ENCODE measurements at regions not wholly inside any gene's neighbourhood (a gene's known extent, or its start where the extent isn't known, plus 50 kb on each side); places are given as distances from the start of the nearest gene placed in this dataset.

DNA sequence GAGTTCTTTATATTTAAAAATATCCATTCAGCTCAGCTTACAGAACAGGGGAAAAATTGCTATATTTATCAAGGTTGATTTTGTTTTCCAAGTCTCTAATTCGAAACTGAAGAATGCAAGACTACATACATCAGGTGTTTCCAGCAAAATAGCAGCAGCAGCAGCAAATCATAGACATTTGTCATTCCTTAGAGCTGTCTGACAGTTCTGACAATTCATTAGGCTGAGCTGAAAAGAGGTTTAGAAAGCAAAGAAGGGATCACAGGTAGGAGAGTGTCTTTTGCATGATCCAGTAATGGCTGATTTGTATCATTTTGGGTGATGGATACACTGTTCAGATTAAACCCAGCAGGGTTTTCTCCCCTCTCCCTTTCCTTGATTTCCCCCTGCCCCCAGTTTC lies 545.7 kb downstream of the MCTP2 start:
- Histone ChIP-seq H3K4me2 (no peak overlapping the region), H3K36me3 (replicated peaks in 1 of 2; ENCODE audit: control insufficient read depth in 1 of 2, insufficient read depth in 2 of 2, low read length in 1 of 2) (no peaks in the 10 kb centered on the region), H3K9me2 (no peaks in the 10 kb centered on the region), H3K27me3 (ENCODE audit: insufficient read depth) (no peaks in the 10 kb centered on the region), H3K4me1 (ENCODE audit: control insufficient read depth in 1 of 2, insufficient read depth in 2 of 2, low read depth in 1 of 2, low read length in 1 of 2) (no peaks in the 10 kb centered on the region), H3F3A (replicated peaks; ENCODE audit: insufficient read depth) (no peaks in the 10 kb centered on the region), H3K4me3 (ENCODE audit: low read depth in 2 of 2, low read length in 1 of 2) (no peak overlapping the region), H3K79me2 (ENCODE audit: insufficient read depth) (no peaks in the 10 kb centered on the region), H3K9ac (no peak overlapping the region), H4K20me1 (ENCODE audit: insufficient read depth) (no peaks in the 10 kb centered on the region), H2AFZ (ENCODE audit: low read depth) (no peak overlapping the region), H3K9me3 (no peaks in the 10 kb centered on the region), H3K27ac (ENCODE audit: low read depth in 2 of 2, low read length in 1 of 2) (no peak overlapping the region)
- ChIA-PET CTCF (no interaction called here), POLR2A (no interaction called here)
- no peak for DNase-seq
- 3% methylated on average over 1 of the region's 1 CpG for WGBS (ENCODE audit: low lambda C conversion rate)
- no peak for TF ChIP-seq RXRA (IDR thresholded peaks at IDR 0.05; ENCODE audit: borderline replicate concordance, low read depth)
- TF ChIP-seq NFIC (IDR thresholded peaks at IDR 0.05; ENCODE audit: borderline replicate concordance), result no peak
- TF ChIP-seq, protein P1, sequence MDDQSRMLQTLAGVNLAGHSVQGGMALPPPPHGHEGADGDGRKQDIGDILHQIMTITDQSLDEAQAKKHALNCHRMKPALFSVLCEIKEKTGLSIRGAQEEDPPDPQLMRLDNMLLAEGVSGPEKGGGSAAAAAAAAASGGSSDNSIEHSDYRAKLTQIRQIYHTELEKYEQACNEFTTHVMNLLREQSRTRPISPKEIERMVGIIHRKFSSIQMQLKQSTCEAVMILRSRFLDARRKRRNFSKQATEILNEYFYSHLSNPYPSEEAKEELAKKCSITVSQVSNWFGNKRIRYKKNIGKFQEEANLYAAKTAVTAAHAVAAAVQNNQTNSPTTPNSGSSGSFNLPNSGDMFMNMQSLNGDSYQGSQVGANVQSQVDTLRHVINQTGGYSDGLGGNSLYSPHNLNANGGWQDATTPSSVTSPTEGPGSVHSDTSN (IDR thresholded peaks at IDR 0.05), result no peak
- TF ChIP-seq, protein P2, sequence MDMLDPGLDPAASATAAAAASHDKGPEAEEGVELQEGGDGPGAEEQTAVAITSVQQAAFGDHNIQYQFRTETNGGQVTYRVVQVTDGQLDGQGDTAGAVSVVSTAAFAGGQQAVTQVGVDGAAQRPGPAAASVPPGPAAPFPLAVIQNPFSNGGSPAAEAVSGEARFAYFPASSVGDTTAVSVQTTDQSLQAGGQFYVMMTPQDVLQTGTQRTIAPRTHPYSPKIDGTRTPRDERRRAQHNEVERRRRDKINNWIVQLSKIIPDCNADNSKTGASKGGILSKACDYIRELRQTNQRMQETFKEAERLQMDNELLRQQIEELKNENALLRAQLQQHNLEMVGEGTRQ (IDR thresholded peaks at IDR 0.05; ENCODE audit: borderline replicate concordance, low read depth, low read length), result no peak
- no peak for TF ChIP-seq FOSL2 (IDR thresholded peaks at IDR 0.05; ENCODE audit: borderline replicate concordance, low read depth)
- no peak for TF ChIP-seq RFX5 (IDR thresholded peaks at IDR 0.05; ENCODE audit: low read length)
- no peak for TF ChIP-seq EZH2phosphoT487 (IDR thresholded peaks at IDR 0.05; ENCODE audit: borderline replicate concordance, low read depth)
- TF ChIP-seq MXI1 (IDR thresholded peaks at IDR 0.05; ENCODE audit: low read depth, low read length), result no peak
- TF ChIP-seq, protein P3, sequence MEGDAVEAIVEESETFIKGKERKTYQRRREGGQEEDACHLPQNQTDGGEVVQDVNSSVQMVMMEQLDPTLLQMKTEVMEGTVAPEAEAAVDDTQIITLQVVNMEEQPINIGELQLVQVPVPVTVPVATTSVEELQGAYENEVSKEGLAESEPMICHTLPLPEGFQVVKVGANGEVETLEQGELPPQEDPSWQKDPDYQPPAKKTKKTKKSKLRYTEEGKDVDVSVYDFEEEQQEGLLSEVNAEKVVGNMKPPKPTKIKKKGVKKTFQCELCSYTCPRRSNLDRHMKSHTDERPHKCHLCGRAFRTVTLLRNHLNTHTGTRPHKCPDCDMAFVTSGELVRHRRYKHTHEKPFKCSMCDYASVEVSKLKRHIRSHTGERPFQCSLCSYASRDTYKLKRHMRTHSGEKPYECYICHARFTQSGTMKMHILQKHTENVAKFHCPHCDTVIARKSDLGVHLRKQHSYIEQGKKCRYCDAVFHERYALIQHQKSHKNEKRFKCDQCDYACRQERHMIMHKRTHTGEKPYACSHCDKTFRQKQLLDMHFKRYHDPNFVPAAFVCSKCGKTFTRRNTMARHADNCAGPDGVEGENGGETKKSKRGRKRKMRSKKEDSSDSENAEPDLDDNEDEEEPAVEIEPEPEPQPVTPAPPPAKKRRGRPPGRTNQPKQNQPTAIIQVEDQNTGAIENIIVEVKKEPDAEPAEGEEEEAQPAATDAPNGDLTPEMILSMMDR (IDR thresholded peaks at IDR 0.05), result no peak

DNA sequence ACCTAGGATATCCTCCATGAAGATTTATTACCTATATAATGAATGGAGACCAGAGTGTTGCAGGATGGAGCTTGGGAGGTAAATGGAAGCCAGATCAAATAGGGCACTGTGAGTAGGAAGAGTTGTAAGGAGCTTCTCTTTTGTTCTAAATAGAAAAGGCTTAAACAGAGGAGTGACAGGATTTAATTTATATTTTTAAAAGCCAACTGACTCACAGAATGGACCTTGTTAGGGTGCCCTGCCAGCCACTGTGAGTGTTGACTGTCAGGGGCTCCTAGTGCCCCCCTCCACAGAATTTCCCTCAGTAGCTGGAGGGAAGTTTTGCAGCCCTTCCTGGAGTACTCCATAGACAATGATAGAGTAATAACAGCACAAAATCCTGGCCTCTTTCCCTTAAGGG lies 547.5 kb downstream of the MCTP2 start:
- Histone ChIP-seq H3F3A (replicated peaks; ENCODE audit: insufficient read depth) (no peaks in the 10 kb centered on the region), H3K27me3 (ENCODE audit: insufficient read depth) (no peaks in the 10 kb centered on the region), H3K9ac (no peak overlapping the region), H3K4me1 (ENCODE audit: control insufficient read depth in 1 of 2, insufficient read depth in 2 of 2, low read depth in 1 of 2, low read length in 1 of 2) (no peaks in the 10 kb centered on the region), H3K4me3 (ENCODE audit: low read depth in 2 of 2, low read length in 1 of 2) (no peak overlapping the region), H3K27ac (ENCODE audit: low read depth in 2 of 2, low read length in 1 of 2) (no peak overlapping the region), H2AFZ (ENCODE audit: low read depth) (no peak overlapping the region), H4K20me1 (ENCODE audit: insufficient read depth) (no peaks in the 10 kb centered on the region), H3K79me2 (ENCODE audit: insufficient read depth) (no peaks in the 10 kb centered on the region), H3K9me2 (no peaks in the 10 kb centered on the region), H3K4me2 (no peak overlapping the region), H3K9me3 (peaks cover 4% of the 10 kb centered on the region; the same call in 1 of the 2 replicates), H3K36me3 (replicated peaks in 1 of 2; ENCODE audit: control insufficient read depth in 1 of 2, insufficient read depth in 2 of 2, low read length in 1 of 2) (no peaks in the 10 kb centered on the region)
- no peak for DNase-seq
- ChIA-PET POLR2A (no interaction called here), CTCF (no interaction called here)
- TF ChIP-seq RCOR1 (IDR thresholded peaks at IDR 0.05; ENCODE audit: low read length), result no peak
- no peak for TF ChIP-seq POLR2AphosphoS5 (IDR thresholded peaks at IDR 0.05; ENCODE audit: low read depth, low read length)
- TF ChIP-seq FOSL2 (IDR thresholded peaks at IDR 0.05; ENCODE audit: borderline replicate concordance, low read depth), result no peak
- TF ChIP-seq, protein P4, sequence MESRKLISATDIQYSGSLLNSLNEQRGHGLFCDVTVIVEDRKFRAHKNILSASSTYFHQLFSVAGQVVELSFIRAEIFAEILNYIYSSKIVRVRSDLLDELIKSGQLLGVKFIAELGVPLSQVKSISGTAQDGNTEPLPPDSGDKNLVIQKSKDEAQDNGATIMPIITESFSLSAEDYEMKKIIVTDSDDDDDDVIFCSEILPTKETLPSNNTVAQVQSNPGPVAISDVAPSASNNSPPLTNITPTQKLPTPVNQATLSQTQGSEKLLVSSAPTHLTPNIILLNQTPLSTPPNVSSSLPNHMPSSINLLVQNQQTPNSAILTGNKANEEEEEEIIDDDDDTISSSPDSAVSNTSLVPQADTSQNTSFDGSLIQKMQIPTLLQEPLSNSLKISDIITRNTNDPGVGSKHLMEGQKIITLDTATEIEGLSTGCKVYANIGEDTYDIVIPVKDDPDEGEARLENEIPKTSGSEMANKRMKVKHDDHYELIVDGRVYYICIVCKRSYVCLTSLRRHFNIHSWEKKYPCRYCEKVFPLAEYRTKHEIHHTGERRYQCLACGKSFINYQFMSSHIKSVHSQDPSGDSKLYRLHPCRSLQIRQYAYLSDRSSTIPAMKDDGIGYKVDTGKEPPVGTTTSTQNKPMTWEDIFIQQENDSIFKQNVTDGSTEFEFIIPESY (IDR thresholded peaks at IDR 0.05; ENCODE audit: borderline replicate concordance, low read depth), result no peak
- no peak for TF ChIP-seq MEF2A (IDR thresholded peaks at IDR 0.05; ENCODE audit: borderline replicate concordance, low read depth)
- TF ChIP-seq, protein P2 (IDR thresholded peaks at IDR 0.05; ENCODE audit: borderline replicate concordance, low read depth, low read length), result no peak
- no peak for TF ChIP-seq TAF1 (IDR thresholded peaks at IDR 0.05; ENCODE audit: borderline replicate concordance, low read depth, low read length)
- no peak for TF ChIP-seq CHD2 (IDR thresholded peaks at IDR 0.05; ENCODE audit: low read length, partially characterized antibody)
- TF ChIP-seq MXI1 (IDR thresholded peaks at IDR 0.05; ENCODE audit: low read depth, low read length), result no peak
- TF ChIP-seq, protein P3 (IDR thresholded peaks at IDR 0.05), result no peak
- TF ChIP-seq TCF12 (IDR thresholded peaks at IDR 0.05), result no peak
- TF ChIP-seq, protein P5, sequence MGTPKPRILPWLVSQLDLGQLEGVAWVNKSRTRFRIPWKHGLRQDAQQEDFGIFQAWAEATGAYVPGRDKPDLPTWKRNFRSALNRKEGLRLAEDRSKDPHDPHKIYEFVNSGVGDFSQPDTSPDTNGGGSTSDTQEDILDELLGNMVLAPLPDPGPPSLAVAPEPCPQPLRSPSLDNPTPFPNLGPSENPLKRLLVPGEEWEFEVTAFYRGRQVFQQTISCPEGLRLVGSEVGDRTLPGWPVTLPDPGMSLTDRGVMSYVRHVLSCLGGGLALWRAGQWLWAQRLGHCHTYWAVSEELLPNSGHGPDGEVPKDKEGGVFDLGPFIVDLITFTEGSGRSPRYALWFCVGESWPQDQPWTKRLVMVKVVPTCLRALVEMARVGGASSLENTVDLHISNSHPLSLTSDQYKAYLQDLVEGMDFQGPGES (IDR thresholded peaks at IDR 0.05; ENCODE audit: low read depth, low read length), result no peak
